K562 (cell line): ENCODE measurements at regions not wholly inside any gene's neighbourhood (a gene's known extent, or its start where the extent isn't known, plus 50 kb on each side); places are given as distances from the start of the nearest gene placed in this dataset.

ENCODE experiments used
- ATAC-seq: fragments of 200-7000 bp; cut with Tn5 transposase; 3 replicates; pipeline ENCODE4 v1.9.1; 2020; ENCODE audit warnings: moderate library complexity
- BruUV-seq: library from RNA; stranded (reverse); fragments of 400-500 nt; replicated peaks from 2 replicates; lab custom pipeline; 2021; lab: Mats Ljungman, UMichigan
- CTCF ChIA-PET: fragments of 300-600 bp; formaldehyde crosslinking; extraction: SDS; loops from one replicate; lab custom pipeline; 2021; ENCODE audit warnings: low intra/inter-chr PET ratio; lab: Yijun Ruan, JAX
- POLR2A ChIA-PET: fragments of 300-600, 350-650 bp; sonication (Branson Sonifier 250); formaldehyde crosslinking; extraction: SDS; loops from one replicate; lab custom pipeline; 2021; ENCODE audit warnings: antibody characterized with exemption, inconsistent platforms; lab: Yijun Ruan, JAX
- DNase-seq, 4 experiments: peaks; one replicate each; pipeline versions ENCODE4 v3.0.0 to v3.0.0-alpha.2; 2011 to 2018; ENCODE audit warnings: low spot score in 3 of 4, mixed read lengths in 3 of 4; ENCODE audit errors: extremely low read depth in 1 of 4
- FAIRE-seq: peaks from 2 replicates; lab custom pipeline; 2011; peaks lifted over from hg19 to GRCh38; lab: Jason Lieb, UNC
- H2AFZ ChIP-seq: 2 replicates; pipeline ENCODE4 v1.6.0; 2011; ENCODE audit warnings: low read depth, low read length, control low read depth, inconsistent platforms
- H3K27ac ChIP-seq: fragments of 200-600 bp; 3 replicates; pipeline ENCODE4 v1.8.0; 2011; ENCODE audit warnings: low read depth, mild to moderate bottlenecking, control low read depth, inconsistent platforms, low read length, moderate library complexity, mixed read lengths; ENCODE audit errors: extremely low read depth
- H3K27me3 ChIP-seq, 2 experiments: fragments of 300-600 bp in 1 of 2; 2 replicates in 1 of 2; 3 replicates in 1 of 2; pipeline versions ENCODE4 v1.6.0 to v1.8.0; 2011; ENCODE audit warnings: inconsistent platforms in 2 of 2, low read length in 2 of 2, mild to moderate bottlenecking in 1 of 2, mixed read lengths in 1 of 2, moderate library complexity in 1 of 2; ENCODE audit not compliant: control insufficient read depth in 2 of 2, insufficient read depth in 2 of 2
- H3K36me3 ChIP-seq: fragments of 300-600 bp; 3 replicates; pipeline ENCODE4 v1.8.0; 2011; ENCODE audit warnings: mild to moderate bottlenecking, low read length, inconsistent platforms; ENCODE audit not compliant: control insufficient read depth, insufficient read depth
- H3K4me1 ChIP-seq, 2 experiments: fragments of 200-600 bp in 1 of 2; replicated peaks in 1 of 2; 2 replicates in 1 of 2; 3 replicates in 1 of 2; pipeline versions ENCODE4 v1.5.1 to v1.8.0; 2011; ENCODE audit warnings: inconsistent platforms in 2 of 2, low read length in 2 of 2, mild to moderate bottlenecking in 1 of 2, mixed read lengths in 1 of 2, moderate library complexity in 1 of 2; ENCODE audit not compliant: control insufficient read depth in 2 of 2, insufficient read depth in 2 of 2
- H3K4me2 ChIP-seq: 2 replicates; pipeline ENCODE4 v1.6.1; 2011; ENCODE audit warnings: low read length, control low read depth, inconsistent platforms, mixed read lengths; ENCODE audit not compliant: insufficient read depth
- H3K4me3 ChIP-seq: fragments of 200-600 bp; sonication (generic), shearing (Covaris generic); 2 replicates; pipeline ENCODE4 v1.5.1; 2016; ENCODE audit warnings: control low read depth, inconsistent platforms
- H3K79me2 ChIP-seq: fragments of 200-600 bp; 3 replicates; pipeline ENCODE4 v1.8.0; 2011; ENCODE audit warnings: low read length, inconsistent platforms; ENCODE audit not compliant: control insufficient read depth, insufficient read depth
- H3K9ac ChIP-seq, 2 experiments: 2 replicates each; pipeline versions ENCODE4 v1.6.0 to v1.6.1; 2011; ENCODE audit warnings: low read depth in 2 of 2, low read length in 2 of 2, control low read depth in 1 of 2, inconsistent platforms in 1 of 2, mild to moderate bottlenecking in 1 of 2, mixed read lengths in 1 of 2; ENCODE audit not compliant: insufficient read depth in 1 of 2
- H3K9me1 ChIP-seq: one replicate; pipeline ENCODE4 v1.6.0; 2011; ENCODE audit warnings: inconsistent platforms, mild to moderate bottlenecking, low read length, moderate library complexity; ENCODE audit not compliant: control insufficient read depth, insufficient read depth
- H3K9me3 ChIP-seq: replicated peaks from 2 replicates; pipeline ENCODE4 v1.5.1; 2011; ENCODE audit warnings: low read depth, low read length, inconsistent platforms; ENCODE audit not compliant: control insufficient read depth, insufficient read depth
- H4K20me1 ChIP-seq: replicated peaks from 2 replicates; pipeline ENCODE4 v1.6.1; 2011; ENCODE audit warnings: low read length, inconsistent platforms, mixed read lengths; ENCODE audit not compliant: control insufficient read depth, insufficient read depth
- ELK1 ChIP-seq: sonication (generic); formaldehyde crosslinking; IDR thresholded peaks from 2 replicates; pipeline ENCODE4 v1.8.1; 2022; ENCODE audit warnings: missing genetic modification reagents
- GMEB1 ChIP-seq: fragments of 250-450 bp; sonication (Bioruptor Pico); IDR thresholded peaks from 2 replicates; pipeline ENCODE4 v1.4.0; 2020; ENCODE audit warnings: mild to moderate bottlenecking
- HLTF ChIP-seq: fragments of 450-650 bp; IDR thresholded peaks from 2 replicates; pipeline ENCODE4 v1.6.1; 2016
- NCOR1 ChIP-seq: fragments of 450-650 bp; IDR thresholded peaks from 2 replicates; pipeline ENCODE4 v1.6.1; 2016; ENCODE audit warnings: mild to moderate bottlenecking, moderate library complexity
- REST ChIP-seq, 2 experiments: fragments of 450-650 bp; formaldehyde crosslinking in 1 of 2; IDR thresholded peaks; 2 replicates each; pipeline versions ENCODE4 v1.4.0 to v1.6.1; 2014 to 2020; ENCODE audit warnings: mild to moderate bottlenecking in 2 of 2, borderline replicate concordance in 1 of 2, low read depth in 1 of 2
- SNIP1 ChIP-seq: fragments of 450-650 bp; IDR thresholded peaks from 2 replicates; pipeline ENCODE4 v1.7.1; 2017; ENCODE audit warnings: low read depth, mild to moderate bottlenecking
- THRB ChIP-seq: fragments of 450-650 bp; formaldehyde crosslinking; conservative IDR thresholded peaks from 2 replicates; pipeline ENCODE4 v1.4.0; 2022; ENCODE audit warnings: mild to moderate bottlenecking, missing genetic modification characterization
- ZNF124 ChIP-seq: sonication (generic); formaldehyde crosslinking; IDR thresholded peaks from 2 replicates; pipeline ENCODE4 v1.8.1; 2022; ENCODE audit warnings: missing genetic modification reagents
- ZNF311 ChIP-seq: fragments of 250-450 bp; sonication (Bioruptor Pico); IDR thresholded peaks from 2 replicates; pipeline ENCODE4 v1.4.0; 2020; ENCODE audit warnings: mild to moderate bottlenecking, moderate library complexity
- ZNF316 ChIP-seq: fragments of 450-650 bp; IDR thresholded peaks from 2 replicates; pipeline ENCODE4 v1.6.1; 2016
- ZNF76 ChIP-seq: fragments of 250-450 bp; sonication (Bioruptor Pico); IDR thresholded peaks from 2 replicates; pipeline ENCODE4 v1.4.0; 2020; ENCODE audit warnings: mild to moderate bottlenecking, moderate library complexity, borderline replicate concordance
- ZNF778 ChIP-seq: fragments of 450-650 bp; formaldehyde crosslinking; IDR thresholded peaks from 2 replicates; pipeline ENCODE4 v1.4.0; 2020; ENCODE audit warnings: mild to moderate bottlenecking, moderate library complexity
- WGBS: fragments of 100-300 bp; shearing (Covaris generic); methylation state at CpG from one replicate; pipeline ENCODE4 v1.1.6; 2016; ENCODE audit warnings: low coverage, mixed read lengths; ENCODE audit not compliant: insufficient coverage; ENCODE audit errors: missing lambda C conversion rate; 5-methylcytosine and 5-hydroxymethylcytosine counted together
- in situ Hi-C: fragments of 300-500 bp; cut with MboI; formaldehyde crosslinking; loops from 4 replicates; pipeline ENCODE4 v1.15.0; 2018; ENCODE audit warnings: inconsistent platforms, mixed read lengths
- intact Hi-C: fragments of 100-400 bp; cut with micrococcal nuclease; formaldehyde crosslinking; loops from 2 replicates; pipeline ENCODE4 v1.14.2; 2022

- Histone ChIP-seq H3K4me2 (no peak overlapping the region), H3K4me1 (no peaks in the 10 kb centered on the region), H3K36me3 (no peaks in the 10 kb centered on the region), H3K27ac (no peak overlapping the region), H3K9me1 (no peaks in the 10 kb centered on the region), H3K27me3 (no peaks in the 10 kb centered on the region), H3K79me2 (no peaks in the 10 kb centered on the region), H3K4me3 (no peak overlapping the region), H3K9me3 (no peaks in the 10 kb centered on the region), H2AFZ (no peak overlapping the region), H4K20me1 (no peaks in the 10 kb centered on the region), H3K9ac (no peak overlapping the region)
- in situ Hi-C loops = no loop called here
- intact Hi-C loops = no loop called here
- no peak for DNase-seq
- POLR2A ChIA-PET = no interaction called here
- ATAC-seq = no peak
- BruUV-seq = no TSS peak
- TF ChIP-seq ZNF311 (CRISPR knock-in tag) (no peak), ZNF778 (CRISPR knock-in tag) (no peak), REST (IDR thresholded peaks at IDR 0.05; ENCODE audit: borderline replicate concordance) (no peak), REST (CRISPR knock-in tag; IDR thresholded peaks at IDR 0.05; ENCODE audit: low read depth) (no peak), ELK1 (CRISPR knock-in tag) (no peak), THRB (CRISPR knock-in tag) (no peak), ZNF124 (CRISPR knock-in tag) (no peak), ZNF316 (no peak), SNIP1 (no peak), HLTF (no peak), ZNF76 (CRISPR knock-in tag) (no peak), GMEB1 (CRISPR knock-in tag) (no peak), NCOR1 (no peak)
- CTCF ChIA-PET = no interaction called here
- no peak for FAIRE-seq
- 10% methylated on average over 1 of the region's 1 CpG for WGBS
Observed at GRCh38 chr3:154536751-154537150, 106.8 kb upstream of the GPR149 start.
